ENCODE measurements at regions not wholly inside any gene's neighbourhood (a gene's known extent, or its start where the extent isn't known, plus 50 kb on each side); places are given as distances from the start of the nearest gene placed in this dataset.

- DNase-seq (ENCODE audit: low read depth), result peak; percentile 63
Observed at GRCh38 chr9:2496934-2497333, 124.7 kb upstream of the VLDLR start.

- no peak for DNase-seq (ENCODE audit: low read depth)
Observed at GRCh38 chr9:2497666-2498400, 123.8 kb upstream of the VLDLR start.

- DNase-seq (ENCODE audit: low read depth), result no peak
Observed at GRCh38 chr9:2502210-2502609, 119.4 kb upstream of the VLDLR start.

- peak; percentile 87 for DNase-seq (ENCODE audit: low read depth)
Observed at GRCh38 chr9:2502760-2503159, 118.8 kb upstream of the VLDLR start.

- DNase-seq (ENCODE audit: low read depth), result no peak
Observed at GRCh38 chr9:2506321-2506720, 115.3 kb upstream of the VLDLR start.

- DNase-seq (ENCODE audit: low read depth), result no peak
Observed at GRCh38 chr9:2523591-2523990, 98.0 kb upstream of the VLDLR start.

GRCh38 chr9:2524601-2525000 is 97.0 kb upstream of the VLDLR start:
- no peak for DNase-seq (ENCODE audit: low read depth)

- no peak for DNase-seq (ENCODE audit: low read depth)
Observed at GRCh38 chr9:2525147-2525546, 96.4 kb upstream of the VLDLR start.

- DNase-seq (ENCODE audit: low read depth), result peak; percentile 19
Observed at GRCh38 chr9:2526071-2526828, 95.3 kb upstream of the VLDLR start.

- DNase-seq (ENCODE audit: low read depth), result no peak
Observed at GRCh38 chr9:2531481-2531880, 90.1 kb upstream of the VLDLR start.

- DNase-seq (ENCODE audit: low read depth), result no peak
Observed at GRCh38 chr9:2536511-2536910, 85.1 kb upstream of the VLDLR start.

- no peak for DNase-seq (ENCODE audit: low read depth)
Observed at GRCh38 chr9:2545881-2546490, 75.6 kb upstream of the VLDLR start.

- DNase-seq (ENCODE audit: low read depth), result peak; percentile 63
Observed at GRCh38 chr9:2555899-2556600, 65.5 kb upstream of the VLDLR start.

GRCh38 chr9:2557693-2558092 is 63.9 kb upstream of the VLDLR start:
- no peak for DNase-seq (ENCODE audit: low read depth)

- peak; percentile 97 for DNase-seq (ENCODE audit: low read depth)
Observed at GRCh38 chr9:2559192-2560152, 62.1 kb upstream of the VLDLR start.

- DNase-seq (ENCODE audit: low read depth), result peak; percentile 22
Observed at GRCh38 chr9:2560180-2560579, 61.4 kb upstream of the VLDLR start.

GRCh38 chr9:2565676-2566340 is 55.8 kb upstream of the VLDLR start:
- no peak for DNase-seq (ENCODE audit: low read depth)

- peak; percentile 19 for DNase-seq (ENCODE audit: low read depth)
Observed at GRCh38 chr9:2567922-2568321, 53.7 kb upstream of the VLDLR start.

- DNase-seq (ENCODE audit: low read depth), result no peak
Observed at GRCh38 chr9:2568689-2569088, 52.9 kb upstream of the VLDLR start.

GRCh38 chr9:2570615-2571479 is 50.7 kb upstream of the VLDLR start:
- DNase-seq (ENCODE audit: low read depth), result peak; percentile 90

All from EH (cell line).